GM04503 (cell line): ENCODE measurements at regions not wholly inside any gene's neighbourhood (a gene's known extent, or its start where the extent isn't known, plus 50 kb on each side); places are given as distances from the start of the nearest gene placed in this dataset.
"Not testable (repeated sequence)": the region's sequence is repeated elsewhere in the genome, so short reads cannot be mapped to it uniquely, and the experiment has no call there.

Source experiments
- DNase-seq: peaks from one replicate; pipeline ENCODE4 v3.0.0-alpha.2; 2012; ENCODE audit warnings: low read depth

DNA sequence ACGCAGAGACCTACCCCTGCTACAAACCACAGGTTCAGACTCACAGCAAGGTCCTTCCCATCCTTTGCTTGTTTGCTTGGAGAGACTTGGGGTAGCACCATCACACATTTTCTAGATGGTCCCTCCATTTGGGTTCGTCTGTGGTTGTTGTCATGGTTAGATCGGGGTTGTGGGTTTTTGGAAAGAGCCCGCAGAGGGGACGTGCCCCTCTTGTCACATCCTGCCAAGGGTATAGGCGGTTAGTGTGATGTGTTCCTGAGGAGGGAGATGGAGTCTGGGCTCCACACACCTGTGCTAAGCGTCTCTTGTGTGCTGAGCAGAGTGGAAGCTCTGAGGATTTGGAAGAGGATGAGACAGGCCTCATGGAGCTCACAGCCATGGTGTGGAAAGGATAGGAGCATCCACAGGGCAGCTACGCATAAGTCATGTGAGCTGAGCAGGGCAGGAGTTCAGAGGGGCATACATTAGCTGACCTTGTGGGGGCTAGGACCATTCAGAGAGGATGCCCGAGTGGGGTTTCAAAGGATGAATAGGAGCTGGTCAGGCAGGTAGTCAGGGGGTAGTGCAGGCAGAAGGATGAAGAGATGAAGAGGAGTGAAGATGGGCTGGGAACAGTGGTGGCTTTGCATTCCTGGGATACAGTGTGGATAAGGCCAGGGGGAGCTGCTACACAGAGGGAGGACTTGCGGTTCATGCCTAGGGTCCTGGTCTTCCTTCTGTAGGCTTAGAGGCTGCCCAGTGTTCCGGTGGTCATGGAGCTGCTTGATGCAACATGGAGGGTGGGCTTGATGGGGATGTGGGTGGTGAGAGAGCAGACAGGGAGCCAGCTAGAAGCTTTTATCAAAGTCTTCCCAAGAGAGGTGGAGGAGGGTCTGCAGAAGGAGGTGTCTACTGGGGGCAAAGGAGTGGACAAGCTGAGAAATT lies 62.9 kb downstream of the ACKR3 start:
- DNase-seq: no peak

DNA sequence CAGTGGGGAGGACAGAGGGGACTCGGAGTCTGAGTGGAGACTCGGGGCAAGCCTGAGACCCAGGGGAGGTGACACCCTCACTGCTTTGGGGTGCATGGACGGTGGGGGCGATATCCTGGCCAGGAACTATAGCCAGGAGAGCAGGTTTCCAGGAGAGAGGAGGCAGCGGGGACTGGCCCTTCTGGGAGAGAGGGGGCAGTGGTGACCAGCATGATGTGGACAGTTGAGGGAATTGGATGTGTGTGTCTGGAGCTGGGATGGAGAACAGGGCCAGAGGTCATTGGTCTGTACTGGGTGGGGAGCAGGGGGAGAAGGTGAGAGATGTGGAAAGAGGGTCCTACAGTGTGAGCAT lies 63.6 kb downstream of the ACKR3 start:
- DNase-seq: no peak

DNA sequence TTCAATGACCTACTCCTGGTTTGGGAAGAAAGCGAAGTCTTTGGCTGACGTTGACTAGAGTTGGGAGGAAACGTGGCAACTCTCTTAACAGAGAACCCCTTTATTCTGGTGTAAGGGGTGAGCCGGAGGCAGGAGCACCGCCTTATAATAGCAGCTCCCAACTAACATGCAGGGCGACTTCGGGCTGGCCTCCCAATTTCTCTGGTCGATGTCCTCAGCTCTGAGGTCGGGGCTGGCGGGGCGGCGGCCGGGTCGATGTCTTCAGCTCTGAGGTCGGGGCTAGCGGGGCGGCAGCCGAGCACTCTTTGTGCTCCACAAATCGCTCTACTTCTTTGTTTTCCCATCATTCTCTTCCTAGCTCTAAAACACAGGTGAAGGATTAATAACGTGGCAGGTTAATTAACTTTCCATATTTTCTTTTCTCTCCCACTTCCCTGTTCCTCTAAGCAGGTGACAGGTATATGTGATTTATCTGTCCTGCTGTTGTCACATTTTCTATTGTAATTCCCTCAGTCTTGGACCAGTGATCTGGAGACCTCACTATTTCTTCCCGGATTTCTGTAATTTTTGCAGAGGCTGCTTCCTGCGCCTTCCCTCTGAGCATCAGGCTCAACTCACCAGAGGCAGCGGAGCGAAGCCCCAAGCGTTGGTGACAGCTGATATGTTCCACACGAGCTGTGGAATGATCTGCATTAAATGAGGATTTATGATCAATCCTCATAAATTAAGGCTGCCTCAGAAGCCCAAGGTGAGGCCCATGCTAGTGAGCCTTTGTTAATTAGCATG lies 64.3 kb downstream of the ACKR3 start:
- DNase-seq: no peak

DNA sequence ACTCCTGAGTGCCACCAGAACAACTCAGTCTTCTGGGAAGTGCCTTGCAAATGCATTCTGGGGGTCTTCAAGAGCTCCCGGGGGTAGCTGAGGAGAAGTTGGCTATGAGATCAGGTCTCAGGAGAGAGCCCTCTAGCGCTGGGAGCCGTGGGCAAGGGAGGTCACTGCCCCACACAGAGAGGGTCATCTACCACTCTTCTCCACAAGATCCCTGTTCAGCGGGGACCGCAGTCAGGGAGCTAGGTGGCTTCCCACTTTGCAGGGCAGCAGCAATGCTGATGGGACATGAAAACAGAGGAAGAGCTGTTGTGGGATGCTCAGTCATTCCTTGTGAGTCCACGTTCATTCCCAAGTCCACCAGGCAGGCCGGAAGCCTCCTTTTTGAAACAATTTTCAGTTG lies 66.6 kb downstream of the ACKR3 start:
- DNase-seq: no peak

DNA sequence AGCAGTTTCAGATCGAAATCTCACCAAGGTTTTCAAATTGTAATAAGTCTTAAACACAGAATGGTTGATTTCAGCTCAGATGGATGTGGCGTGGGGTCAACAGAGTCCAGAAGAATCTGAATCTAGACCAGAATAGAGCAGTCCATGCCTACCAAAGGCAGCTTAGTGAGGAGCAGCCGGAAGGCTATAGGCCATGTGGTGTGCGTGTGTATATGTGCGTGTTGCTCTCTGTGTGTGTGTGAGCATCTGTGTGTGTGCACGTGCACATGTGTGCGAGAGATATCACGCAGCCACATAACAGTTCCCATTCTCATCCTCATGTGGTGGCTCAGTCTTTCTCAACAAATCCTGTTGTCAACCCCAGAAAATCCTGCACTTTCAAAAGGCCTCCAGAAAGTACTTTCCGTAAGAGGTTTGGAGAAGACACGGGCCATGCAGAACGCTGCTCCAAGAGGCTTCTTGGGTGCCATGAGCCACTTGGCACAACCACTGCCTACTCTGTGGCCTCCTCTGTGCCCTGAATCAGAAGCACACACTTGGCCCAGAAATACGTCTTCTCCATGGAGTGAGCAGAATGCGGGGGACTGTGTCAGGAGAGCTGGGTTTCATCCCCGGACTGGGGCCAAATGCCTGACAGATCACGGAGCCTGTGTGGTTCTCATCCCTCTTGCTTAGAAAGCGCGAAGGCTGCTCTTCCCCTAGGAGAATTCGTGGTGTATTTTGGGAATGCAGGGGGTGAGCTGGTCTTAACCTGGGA lies 67.3 kb downstream of the ACKR3 start:
- no peak for DNase-seq

DNA sequence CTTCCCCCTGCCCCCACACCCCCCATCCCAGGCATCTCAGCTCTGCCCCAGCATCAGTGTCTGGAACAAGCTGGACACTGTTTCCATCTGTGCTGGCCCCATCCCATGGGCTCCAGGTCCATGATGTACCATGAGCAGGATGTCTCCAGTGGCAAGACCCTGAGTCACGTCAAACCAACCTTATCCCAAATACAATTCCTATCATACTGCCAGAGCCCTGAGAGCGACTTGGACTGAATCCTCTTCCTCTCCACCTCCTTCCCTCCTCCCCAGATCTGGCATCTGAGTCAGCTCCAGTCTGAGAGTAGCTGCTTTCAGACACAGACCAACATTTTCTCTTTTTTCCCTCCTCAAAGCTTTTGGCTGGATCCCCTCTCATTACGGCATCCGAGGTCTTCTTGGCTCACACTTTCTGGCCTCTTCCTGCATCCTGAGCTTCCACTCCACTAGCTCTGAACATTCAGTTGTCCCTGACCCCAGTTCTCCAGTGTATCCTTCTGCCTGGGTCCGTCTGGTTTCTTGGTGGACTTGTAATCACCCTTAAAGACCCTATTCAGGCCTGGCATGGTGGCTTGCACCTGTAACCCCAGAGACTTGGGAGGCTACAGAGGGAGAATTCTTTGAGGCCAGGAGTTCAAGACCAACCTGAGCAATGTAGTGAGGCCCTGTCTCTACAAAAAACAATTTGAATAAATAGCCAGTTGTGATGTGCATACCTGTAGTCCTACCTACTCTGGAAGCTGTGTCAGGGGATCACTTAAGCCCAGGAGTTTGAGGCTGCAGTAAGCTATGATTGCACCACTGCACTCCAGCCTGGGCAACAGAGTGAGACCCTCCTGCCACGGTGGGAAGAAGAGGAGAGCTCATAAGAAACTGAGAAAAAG lies 68.3 kb downstream of the ACKR3 start:
- DNase-seq: no peak

DNA sequence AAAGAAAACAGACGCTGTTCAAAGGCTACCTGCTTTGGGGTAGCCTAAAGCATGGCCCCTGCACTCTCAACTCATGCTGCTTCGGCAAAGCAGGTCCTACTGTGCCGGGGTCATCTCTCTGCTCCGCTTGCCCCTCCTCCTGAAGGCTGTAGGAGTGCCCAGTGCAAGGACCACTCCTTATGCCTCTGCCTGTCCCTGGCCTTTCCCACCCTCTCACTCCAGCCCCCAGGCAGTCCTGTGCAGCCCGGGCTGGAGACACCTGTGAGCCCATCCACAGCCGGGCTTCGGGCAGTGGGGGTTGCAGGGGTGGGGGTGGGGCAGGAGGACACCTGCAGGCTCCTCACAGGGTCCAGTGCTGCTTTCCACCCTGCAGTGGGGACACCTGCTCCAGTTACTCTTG lies 69.1 kb downstream of the ACKR3 start:
- no peak for DNase-seq

DNA sequence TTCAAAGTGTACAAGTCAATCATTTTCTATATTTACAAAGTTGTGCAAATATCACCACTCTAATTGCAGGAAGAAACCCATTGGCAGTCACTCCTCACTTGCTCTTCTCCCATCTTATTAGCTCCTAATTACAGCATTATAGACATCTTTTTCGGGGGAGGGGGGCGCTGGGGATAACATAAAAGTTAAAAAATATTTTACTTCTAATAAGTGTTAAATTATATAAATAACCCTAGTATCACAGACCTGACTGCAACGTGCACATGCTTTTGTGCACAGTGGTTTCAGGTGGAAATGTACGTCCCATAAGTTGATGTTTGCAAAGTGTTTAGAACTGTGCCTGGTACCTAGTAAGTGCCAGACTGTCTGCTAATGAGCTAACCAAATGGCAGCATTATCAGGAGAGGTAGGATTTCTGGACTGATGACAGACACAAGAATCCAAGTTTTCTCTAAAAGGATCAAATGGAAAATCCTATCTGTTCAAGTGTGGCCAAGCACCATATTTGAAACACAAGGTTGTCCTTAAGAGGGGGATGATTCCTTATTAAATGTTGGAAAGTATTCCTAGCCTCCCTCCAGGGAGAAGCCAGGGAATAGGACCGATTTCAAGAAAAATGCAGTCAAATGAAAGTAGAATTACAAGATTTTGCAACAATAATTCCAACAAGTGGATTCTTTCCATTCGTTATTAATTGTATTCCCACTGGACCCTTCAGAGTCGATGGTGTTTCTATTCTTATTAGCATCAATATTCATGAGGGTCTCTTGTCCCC lies 70.0 kb downstream of the ACKR3 start:
- no peak for DNase-seq

DNA sequence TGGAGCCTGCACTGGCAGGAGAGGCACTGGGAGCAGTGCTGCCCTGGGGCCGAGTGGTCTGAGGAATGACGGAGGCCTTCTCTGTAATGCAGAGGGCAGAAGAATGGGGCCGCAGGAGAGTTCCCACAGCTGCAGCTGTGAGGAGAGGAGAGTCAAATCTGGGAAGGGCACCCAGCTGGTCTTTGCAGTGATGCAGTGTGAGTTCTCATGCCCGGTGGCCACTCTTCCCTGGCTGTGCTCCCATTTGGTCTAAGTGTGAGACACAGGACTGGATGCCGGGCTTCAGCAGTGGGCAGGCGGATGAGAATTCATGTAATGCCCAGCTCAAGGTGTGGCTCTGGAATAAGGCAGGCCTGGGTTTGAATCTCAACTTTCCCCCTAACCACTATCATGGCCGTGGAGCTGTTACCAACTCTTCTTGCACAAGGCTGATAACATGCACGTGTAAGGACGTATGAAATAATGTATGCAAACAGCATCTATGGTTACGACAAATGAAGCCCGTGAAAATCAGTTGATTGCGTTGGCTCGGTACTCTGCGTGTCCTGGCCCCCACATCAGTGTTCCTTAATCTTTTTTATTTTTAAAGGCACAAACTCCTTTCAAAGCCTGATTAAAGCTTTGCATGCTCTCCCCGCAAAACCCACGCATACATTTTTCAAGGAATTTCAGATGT lies 71.6 kb downstream of the ACKR3 start:
- no peak for DNase-seq

DNA sequence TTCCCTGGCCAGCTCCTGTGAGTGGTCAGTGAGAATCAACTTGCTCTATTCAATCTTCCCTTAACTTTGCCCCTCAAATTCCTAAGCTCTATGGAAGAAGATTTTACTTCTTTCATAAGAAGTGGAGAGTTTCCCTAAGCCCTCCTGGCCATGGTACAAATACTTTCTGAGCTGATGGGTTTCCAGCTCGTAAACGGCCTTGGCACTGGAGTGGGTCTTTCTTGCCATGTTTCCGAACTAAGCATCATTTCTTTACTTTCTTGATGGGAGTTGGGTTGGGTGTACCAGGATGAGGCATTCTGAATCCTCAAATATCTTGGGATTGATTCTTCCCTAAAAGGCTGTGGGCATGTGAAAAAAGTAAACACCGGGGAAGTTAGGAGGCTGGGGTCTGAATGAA lies 72.5 kb downstream of the ACKR3 start:
- peak; percentile 38 for DNase-seq

DNA sequence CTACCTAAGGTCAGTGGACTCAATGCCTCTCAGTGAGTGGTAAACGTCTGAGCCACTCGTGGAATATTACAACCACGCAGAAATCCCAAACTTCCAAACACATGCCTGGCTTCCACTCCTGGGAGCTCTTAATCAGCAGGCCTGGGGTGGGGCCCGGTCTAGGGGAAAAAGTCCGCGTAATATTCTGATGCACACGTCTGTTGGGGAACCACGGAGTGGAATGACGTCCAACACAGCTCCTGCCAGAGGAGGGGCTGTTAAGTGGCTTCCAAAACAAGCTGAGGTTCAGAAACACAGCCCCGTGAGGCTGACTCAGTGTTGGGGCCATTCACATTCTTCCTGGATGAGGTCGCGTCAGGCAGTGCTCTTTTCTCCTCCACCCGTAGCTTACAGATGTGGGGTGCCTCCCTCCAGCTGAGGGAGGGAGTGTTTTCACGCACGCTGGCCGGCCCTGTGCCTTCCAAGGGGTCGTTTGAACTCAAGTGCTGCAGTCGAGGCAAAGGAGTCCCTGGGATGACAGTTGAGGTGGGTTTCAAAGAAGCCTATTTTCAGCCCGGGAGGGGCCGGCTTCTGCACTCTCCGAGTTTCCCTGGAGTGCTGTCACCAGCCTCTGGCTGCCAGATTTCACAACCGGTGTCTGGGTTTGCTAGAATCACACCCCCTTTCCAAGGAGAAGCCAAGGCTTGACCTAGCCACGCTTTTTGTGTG lies 73.1 kb downstream of the ACKR3 start:
- peak; percentile 96 for DNase-seq

DNA sequence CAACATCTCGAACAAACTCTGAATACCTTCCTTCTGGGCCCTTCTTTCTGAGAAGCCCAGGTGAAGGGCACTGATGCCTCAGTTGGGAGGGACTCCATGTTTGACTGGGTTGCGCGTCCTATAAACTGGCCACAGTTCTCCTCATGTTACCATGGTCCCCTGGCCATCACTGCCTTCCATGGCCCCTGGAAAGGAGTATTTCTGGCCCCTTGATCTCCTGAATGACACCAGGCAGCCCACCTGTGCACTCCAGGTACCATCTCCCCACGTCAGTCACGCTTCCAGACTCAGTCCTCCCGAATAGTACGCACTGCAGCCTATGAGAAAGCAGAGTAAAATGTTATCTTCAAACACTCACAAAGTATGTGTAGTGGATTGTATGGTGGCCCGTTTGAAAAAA lies 73.9 kb downstream of the ACKR3 start:
- DNase-seq: no peak

DNA sequence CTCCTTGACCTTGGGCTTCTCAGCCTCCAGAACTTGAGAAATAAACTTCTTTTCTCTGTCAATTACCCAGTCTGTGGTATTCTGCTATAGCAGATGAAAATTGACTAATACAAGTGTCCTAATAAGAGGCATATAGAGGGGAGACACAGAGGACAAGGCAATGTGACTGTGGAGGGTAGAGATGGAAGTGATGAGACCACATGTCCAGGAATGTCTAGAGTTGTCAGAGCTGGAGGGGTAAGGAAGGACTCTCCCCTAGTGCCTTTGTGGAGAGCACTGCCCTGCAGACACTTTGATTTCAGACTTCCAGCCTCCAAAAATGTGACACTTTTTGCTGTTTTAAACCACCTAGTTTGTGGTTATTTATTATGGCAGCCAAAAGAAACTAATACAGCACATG lies 74.4 kb downstream of the ACKR3 start:
- no peak for DNase-seq

DNA sequence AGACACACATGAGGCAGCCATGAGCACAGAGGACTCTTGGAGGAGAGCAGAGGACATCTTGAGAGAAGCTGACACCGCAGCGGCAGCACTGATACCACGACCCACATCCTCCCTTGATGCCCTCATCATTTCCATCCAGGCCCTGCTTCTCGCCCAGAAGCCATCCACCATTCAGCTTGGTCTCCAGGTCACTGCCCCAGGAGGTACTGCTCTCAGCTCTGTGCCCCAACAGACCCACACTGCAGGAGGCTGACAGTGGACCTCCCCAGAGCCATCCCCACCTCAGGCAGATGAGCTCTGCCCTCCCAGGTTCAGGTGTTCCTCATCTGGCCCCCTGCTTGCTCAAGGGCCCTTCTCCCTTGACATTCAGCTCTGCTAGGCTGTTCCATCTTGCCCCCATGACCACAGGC lies 74.9 kb downstream of the ACKR3 start:
- DNase-seq: no peak

DNA sequence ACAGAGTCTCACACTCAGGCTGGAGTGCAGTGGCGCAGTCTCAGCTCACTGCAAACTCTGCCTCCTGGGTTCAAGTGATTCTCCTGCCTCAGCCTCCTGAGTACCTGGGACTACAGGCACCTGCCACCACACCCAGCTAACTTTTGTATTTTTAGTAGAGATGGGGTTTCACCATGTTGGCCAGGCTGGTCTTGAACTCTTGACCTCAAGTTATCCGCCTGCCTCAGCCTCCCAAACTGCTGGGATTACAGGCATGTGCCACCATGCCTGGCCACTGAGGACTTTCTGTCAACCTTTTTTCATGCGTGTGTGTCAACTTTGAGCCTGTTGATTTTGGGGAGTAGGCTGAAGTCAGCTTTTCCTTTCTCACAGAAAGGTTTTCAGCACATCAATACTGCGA lies 75.5 kb downstream of the ACKR3 start:
- not testable (repeated sequence) for DNase-seq

DNA sequence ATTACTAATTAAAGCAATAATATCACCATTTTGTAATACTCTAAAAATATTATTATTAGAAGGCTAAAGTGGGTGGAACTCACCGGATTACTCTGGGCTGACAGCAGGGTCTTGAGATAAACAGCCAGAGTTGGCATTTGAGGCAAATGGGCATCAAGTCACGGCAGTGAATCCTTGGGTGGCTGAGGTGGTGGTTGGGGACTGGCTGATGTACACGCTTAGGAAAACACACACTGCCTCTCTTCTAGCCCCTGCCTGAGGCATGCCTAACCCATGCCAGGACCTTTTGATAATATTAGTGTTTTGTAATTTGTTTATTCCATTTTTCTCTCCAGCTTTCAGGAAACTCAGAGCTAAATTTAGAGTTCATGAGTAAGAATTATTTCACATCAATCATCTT lies 76.8 kb downstream of the ACKR3 start:
- DNase-seq: no peak

DNA sequence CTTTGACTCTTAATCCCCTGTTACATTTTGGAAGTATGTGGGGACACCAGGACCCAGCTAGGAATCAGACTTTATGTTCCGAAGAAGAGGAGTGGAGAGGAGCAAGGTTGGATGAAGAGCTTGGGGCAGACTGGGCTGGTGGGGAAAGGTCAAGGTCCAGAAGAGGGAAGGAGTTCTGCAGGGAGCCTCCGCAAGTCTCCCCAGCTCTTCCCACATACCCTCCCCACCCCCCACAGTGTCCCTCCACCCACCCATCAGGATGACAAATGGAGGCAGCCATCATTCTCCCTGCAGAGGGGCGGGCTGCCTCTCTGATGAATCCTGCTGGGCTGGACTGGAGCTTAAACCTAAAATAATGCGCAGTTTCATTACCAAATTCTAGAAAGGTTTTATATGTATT lies 77.2 kb downstream of the ACKR3 start:
- no peak for DNase-seq

DNA sequence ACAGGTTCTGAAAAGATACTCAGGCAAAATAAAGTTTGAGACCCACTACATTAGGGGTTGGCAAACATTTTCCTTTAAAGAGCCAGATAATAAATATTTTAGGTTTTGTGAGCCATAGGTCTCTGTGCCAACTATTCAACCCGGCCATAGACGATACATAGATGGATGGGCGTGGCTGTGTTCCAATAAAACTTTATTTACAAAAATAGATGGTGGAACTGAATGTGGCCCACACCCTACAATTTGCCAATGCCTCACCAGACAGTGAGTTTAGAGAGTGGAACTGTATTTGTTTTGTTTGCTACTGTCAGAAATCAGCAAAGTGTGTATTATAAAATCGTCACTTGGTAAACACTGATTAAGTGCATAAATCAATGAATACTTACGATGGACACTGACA lies 78.0 kb downstream of the ACKR3 start:
- no peak for DNase-seq

DNA sequence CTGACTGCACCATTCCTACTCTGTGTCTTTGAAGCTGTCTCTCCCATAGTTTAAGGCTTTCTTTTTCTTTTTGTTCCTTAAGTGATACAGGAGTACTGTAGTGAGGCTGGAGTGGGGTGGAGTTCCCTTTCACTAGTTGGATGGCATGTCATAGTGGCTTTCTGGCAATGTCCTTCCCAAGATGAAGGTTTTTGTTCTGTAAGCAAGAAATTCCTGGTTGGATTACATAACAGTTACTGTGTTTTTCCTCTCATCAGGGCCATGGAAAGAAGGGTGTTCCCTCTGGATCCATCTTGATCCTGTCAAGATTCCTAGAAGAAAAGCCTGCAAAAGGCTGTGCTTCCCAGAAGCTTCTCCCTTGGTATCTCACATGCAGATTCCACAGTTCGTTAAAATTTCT lies 84.2 kb downstream of the ACKR3 start:
- no peak for DNase-seq

DNA sequence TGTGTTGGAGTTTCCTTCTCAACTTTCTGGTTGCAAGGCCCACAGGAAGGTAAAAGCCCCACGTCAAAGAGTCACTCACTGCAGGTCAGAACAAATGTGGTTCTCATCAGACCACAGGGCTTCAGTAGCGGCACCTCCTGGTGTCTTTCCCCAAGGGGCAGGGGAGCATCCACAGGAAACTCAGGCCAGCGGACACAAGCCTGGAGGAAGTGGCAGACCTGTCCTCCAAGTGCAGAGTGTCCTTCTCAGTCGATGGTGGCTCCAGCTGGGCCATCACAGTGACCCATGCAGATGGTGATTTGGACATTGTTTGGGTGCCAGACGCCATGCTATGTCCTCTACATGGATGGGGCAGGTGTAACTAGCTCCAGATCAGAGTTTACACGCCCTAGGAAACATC lies 84.9 kb downstream of the ACKR3 start:
- DNase-seq: no peak
